ENCODE measurements at regions not wholly inside any gene's neighbourhood (a gene's known extent, or its start where the extent isn't known, plus 50 kb on each side); places are given as distances from the start of the nearest gene placed in this dataset.

DNA sequence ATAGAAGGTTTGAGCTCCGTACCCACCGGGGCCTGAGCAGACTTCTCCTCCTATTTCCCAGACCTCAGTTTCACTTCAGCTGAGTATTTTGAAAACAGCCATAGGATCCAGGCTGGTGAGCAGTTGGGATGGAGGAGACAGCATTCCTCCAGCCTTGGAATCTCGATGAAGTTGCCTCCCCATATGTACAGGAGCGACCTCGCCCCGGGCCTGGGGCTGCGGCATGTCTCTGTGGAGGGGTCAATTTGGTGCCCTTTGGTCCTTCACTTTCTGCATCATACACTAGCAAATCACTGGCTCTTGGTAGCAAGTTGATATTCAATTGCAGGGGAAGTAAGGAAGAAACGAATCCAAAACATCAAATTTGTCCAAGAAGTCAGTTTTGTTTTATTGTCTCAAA is 402.0 kb upstream of the IRX4 start:
- no peak for DNase-seq

GRCh38 chr5:2283481-2284045 is 400.8 kb upstream of the IRX4 start:
- DNase-seq: no peak

- DNase-seq: no peak
Observed at GRCh38 chr5:2282893-2283292, 400.2 kb upstream of the IRX4 start.

DNA sequence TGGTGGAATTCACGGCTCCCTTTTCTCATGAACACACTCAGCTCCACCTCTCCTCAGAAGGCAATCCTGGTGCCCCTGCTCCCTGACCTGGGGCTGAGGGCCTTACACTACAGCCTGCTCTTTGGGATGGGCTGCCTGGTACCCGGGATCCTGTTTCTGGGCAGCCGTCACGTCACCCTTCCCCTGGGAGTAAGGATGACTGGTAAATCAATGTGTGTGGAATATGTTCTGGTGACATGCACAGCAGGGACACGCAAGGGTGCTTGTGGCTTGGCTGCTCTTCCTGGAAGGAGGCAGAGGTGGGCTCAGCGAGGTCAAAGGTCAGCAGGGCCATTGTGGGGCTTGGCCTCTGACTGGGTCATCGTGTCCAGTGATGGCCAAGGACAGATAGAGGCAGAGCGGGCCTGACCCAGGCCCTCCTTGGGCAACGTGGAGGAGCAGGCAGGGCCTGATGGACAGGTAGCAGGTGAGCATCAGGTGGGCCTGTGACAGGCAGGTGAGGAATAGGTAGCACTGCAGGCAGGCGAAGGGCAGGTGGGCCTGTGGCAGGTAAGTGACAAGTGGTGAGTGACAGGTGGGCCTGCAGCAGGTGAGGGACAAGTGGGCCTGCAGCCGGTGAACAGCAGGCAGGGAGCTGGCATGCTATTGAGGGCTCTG is 399.4 kb upstream of the IRX4 start:
- no peak for DNase-seq

DNA sequence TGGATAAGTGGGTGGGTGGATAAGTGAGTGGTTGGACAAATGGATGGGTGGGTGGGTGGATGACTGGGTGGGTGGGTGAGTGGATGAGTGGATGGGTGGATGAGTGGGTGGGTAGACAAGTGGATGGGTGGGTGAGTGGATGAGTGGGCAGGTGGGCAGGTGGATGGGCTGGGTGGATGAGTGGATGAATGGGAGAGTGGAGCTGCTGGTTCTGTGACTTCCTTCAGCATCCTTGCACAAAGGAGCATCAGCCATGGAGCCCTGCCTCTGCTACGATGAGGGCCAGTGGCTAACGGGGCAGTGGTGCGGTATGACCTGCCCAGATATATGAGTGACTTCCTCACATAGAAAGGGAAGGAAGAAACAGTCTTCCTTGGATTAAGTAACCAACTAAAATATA is 398.7 kb upstream of the IRX4 start:
- no peak for DNase-seq

GRCh38 chr5:2280318-2280717 is 397.6 kb upstream of the IRX4 start:
- no peak for DNase-seq

DNA sequence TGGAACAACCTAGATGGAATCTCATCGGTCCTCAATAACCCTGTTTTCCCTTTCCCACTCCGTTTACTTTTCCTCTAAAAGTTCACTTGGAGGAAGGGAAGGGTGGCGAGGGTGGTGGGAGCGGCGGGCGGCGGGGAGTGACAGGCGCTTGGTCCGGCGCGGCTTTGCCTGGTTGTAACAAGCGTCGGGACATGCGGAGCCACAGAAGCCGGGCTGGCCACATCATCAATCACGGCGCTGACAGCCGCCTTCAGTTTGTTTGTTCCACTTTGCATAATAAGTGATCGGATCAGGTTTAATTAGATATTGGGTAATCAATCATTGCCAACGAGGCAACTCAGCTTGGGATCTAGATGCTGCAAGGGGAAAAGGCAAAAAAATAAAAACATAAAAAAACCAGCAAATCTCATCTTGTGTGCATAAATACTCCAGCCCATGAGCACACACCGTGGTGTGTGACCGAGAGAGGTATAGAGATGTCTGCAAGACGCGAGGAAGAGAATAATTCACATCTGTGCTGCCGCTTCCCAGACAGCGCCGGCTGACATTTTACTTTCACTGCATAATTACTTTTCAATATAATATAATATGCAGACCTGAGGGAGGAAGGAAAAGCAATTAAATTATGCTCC is 396.2 kb upstream of the IRX4 start:
- no peak for DNase-seq

GRCh38 chr5:2277886-2278285 is 395.2 kb upstream of the IRX4 start:
- DNase-seq: no peak

DNA sequence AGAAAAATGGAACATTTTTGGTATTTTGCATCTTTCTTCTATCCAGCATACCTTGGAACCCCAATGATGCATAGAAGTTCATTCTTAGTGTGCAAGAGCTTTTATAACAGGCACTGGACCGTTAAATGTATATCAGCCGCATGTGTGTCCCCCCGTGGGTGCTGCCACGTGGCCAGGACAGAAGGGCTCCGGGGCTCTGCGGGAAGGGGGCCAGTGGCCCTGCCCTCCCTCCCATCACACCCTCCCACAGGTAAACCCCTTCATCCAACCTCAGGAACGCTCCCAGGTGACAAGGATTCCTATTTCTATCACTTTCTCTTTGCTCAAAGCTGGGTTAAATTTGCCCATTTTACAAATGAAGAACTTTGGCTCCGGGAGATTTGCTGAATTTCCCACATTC is 393.4 kb upstream of the IRX4 start:
- DNase-seq: no peak

GRCh38 chr5:2272755-2273154 is 390.0 kb upstream of the IRX4 start:
- no peak for DNase-seq

DNA sequence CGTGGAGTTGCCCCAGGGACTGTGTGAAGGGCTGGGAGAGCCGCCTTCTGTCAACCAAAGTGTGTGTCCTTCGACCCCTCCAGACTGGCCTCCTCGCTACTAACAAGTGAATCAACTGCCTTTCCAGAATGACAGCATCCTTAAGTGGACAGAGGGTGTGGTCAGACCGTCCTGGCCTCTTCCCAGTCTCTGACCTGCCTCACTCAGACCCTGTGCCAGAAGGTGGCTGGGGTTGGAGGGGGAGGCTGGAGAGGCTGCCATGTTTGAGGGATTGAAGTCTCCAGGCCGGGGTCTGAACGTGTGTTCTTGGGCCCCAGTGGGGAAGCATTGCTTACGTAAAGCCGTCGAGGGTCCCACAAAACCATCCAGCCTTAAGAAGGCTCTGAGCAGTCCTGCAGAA is 389.3 kb upstream of the IRX4 start:
- no peak for DNase-seq

- no peak for DNase-seq
Observed at GRCh38 chr5:2271316-2271715, 388.6 kb upstream of the IRX4 start.

DNA sequence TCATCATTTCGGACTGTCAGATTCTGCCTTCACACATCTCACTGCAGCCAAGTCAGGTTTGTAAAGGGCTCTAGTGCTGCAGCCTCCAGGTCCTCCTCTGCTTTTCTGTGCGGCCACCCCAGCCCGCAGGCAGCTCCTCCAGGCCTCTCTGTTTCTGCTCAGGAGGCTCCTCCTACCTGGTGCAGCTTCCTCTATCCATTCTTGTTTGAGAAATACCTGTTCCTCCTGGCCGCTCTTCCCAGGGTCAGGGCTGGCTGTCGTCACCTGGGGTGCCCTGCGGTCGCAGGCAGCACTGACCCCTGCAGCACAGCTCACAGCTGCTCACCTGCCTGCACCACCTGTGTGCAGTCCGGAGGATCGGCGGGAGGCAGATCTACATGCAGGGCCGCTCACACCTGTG is 387.7 kb upstream of the IRX4 start:
- no peak for DNase-seq

GRCh38 chr5:2269656-2270055 is 386.9 kb upstream of the IRX4 start:
- DNase-seq: no peak

- no peak for DNase-seq
Observed at GRCh38 chr5:2267991-2268390, 385.3 kb upstream of the IRX4 start.

- DNase-seq: no peak
Observed at GRCh38 chr5:2266641-2267240, 384.0 kb upstream of the IRX4 start.

DNA sequence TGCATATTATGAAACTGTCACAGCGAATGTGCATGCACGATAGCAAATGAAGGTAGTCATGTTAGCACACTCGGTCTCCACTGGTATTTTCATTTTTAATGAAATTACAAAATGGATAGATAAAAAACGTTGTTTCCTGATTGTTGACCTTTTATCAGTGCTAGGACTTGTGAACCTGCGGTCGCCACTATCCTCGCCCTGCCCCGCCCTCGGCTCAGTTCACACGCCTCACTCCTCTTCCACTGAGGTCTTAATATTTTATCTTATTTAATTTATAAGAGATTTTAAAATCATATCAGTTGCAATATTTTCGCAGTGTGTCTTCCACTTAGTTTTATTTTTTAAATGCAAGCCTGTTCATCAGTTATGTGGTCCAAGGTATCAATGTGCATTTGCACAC is 382.6 kb upstream of the IRX4 start:
- no peak for DNase-seq

DNA sequence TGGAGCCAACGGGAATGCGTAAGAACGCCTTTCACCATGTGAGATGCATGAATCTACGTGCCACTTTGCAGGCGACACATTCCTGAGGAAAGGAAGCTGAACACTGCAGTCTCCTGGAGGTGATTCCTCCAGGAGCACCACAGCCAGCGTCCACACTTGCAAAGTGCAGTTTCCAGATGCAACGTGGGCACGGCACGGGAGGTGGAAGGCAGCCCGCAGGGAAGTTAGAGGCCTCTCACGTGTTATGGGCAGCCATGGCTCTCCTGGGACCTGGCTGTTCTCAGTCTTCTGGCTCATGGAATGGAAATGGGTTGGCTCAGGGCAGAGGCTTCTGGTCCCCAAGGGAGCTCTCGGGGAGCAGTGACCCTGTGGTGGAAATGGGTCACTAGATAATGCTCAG is 381.0 kb upstream of the IRX4 start:
- DNase-seq: no peak

DNA sequence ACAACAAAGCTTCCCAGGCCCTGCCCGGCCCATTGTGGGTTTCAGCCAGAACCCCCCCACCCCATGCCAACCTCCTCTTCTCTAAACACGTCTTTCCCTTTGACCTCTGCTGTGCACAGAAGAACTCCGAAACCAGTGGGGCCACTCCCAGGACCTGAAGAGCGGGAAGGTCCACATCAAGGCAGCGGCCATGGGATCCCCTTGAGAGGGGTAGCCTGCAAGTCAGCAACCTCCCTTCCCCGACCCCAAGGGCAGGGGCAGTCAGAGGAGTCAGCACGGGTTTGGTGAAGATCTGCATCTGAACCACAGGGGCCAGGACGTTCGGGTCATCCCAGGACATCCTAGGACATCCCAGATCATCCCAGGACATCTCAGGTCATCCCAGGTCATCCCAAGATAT is 379.9 kb upstream of the IRX4 start:
- DNase-seq: no peak

DNA sequence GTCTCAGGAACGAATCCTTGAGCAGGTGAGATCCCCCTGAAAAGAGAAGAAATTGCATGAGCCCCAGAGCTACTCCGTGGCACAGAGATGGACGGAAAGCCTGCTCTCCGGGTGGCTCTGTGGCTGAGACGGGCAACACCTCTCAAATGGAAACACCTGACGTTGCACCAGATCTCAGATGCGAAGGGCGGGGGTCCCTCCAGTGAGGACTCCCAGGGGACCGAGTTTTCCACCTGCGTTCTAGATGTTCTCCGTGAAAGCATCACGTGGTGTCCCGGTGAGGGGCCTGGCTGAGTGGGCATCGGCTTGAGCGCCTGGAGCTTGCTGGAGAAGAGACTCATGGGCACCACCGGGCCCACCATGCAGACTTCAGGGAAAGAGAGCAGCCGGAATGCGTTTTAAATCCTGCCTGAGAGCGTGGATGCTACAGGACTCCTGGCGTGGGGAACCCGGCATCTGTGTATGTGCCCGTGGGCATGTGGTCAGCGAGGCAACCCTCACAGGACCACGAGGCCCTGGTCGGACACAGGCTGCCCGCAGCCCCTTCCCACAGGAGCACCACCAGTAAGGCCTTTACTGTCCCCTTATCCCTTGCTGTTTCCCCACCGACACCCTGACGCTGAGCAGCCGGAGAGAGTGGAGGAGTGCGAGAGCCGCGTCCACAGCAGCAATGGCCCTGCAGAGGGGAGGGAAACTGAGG is 378.4 kb upstream of the IRX4 start:
- DNase-seq: no peak

DNA sequence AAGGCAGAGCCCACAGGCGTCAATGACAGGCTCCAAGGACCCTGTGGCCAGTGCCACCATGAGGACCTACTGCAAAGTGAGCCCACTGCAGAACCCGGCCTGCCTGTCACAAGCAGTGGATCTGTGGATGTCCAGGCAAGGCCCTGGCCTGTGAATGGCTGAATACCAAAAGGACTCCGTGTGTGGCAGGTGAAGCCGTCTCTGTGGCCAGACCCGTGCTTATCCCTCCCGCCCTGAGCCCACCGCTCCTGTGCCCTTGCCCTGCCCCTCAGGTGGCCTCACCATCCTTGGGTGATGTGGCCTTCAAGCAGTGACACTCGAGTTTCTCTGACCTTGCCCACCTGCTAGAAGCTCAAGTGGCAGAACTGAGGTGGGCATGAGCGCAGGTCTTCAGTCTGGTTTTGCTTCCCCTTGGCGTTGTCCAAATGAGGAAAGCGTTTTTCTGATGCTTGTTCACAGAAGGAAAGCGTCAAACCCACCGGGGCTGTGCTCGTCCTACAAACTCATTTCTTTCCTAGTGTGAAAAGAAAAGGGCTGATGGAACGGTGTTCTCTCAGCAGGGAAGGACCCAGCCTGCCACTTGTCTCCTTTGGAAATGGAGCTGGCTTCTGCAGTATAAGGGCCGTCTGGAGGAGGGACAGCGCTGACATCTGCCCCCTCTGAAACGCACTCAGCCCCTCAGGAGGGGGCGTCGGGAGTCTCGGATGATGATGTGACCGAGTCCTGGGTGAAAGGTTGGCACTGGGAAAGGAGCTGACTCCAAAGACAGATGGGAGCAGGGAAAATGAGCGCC is 377.7 kb upstream of the IRX4 start:
- DNase-seq: no peak

DNA sequence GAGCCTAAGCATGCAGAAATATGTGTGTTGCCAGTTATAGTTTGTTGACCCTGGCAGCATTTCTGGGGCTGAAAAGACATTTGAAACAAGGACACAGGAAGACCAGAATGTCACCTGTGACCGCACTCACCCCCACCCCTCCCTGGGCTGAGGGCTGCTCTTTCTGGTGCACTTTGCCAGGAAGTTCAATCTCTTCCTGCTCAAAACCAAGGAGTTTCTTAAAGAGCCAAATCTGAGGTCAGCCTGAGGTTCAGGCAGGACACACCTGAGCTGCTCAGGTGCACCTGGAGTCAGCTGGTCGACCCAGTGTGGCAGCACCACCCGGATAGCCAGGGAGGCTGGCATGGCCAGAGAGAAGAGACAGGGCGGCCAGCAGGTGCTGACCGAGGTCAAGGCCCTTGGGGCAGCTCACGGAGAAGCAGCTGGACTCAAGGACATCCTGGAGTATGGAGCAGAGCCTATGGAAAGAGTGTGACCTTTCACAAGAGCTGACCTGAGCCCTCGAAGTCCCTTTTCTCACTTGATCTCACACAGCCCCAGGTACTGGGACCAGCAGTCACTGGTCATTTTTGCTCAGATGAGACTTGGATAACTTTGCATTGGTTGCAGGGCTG is 376.9 kb upstream of the IRX4 start:
- DNase-seq: no peak

DNA sequence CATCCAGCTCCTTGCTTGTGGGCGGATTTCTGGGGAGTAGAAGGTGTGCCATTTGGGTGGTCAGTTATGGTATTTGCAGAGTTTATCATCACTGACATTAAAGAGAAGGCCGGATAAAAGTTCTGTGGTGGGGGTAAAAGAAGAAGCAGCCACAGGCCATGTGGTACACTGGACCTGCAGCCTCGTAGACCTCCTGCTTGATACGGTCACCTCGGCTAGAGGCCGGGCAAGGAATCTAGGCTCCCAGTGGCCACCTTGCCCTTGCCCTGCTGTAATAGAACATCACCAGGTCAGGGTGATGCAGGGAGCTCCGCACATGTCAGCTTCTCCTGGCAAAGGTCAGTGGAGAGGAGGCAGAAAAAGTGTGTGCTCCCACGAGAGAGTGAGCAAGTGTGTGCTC is 376.1 kb upstream of the IRX4 start:
- no peak for DNase-seq

Measured in CD4-positive, alpha-beta T cell treated with Interleukin-17A for 1 hour (primary cell).